Hepatocyte (in vitro differentiated cells): ENCODE measurements at regions not wholly inside any gene's neighbourhood (a gene's known extent, or its start where the extent isn't known, plus 50 kb on each side); places are given as distances from the start of the nearest gene placed in this dataset.

ENCODE experiments used
- CTCF ChIP-seq: fragments of 200-600 bp; sonication (generic); IDR thresholded peaks from 2 replicates; pipeline ENCODE4 v1.5.1; 2016; ENCODE audit warnings: antibody characterized with exemption, mild to moderate bottlenecking; ENCODE audit not compliant: poor library complexity
- EZH2 ChIP-seq: fragments of 200-600 bp; sonication (generic); IDR thresholded peaks from 2 replicates; pipeline ENCODE4 v1.6.1; 2016; ENCODE audit warnings: antibody characterized with exemption, mild to moderate bottlenecking, borderline replicate concordance
- EZH2phosphoT487 ChIP-seq: fragments of 200-600 bp; sonication (generic); IDR thresholded peaks from one replicate; pipeline ENCODE4 v1.6.1; 2018; ENCODE audit warnings: antibody characterized with exemption, mild to moderate bottlenecking, low read depth, moderate library complexity; ENCODE audit not compliant: unreplicated experiment, severe bottlenecking

GRCh38 chr11:34564406-34564805 lies 50.8 kb upstream of the ELF5 start:
- TF ChIP-seq CTCF (no peak), EZH2phosphoT487 (no peak), EZH2 (no peak)
